H1 (cell line): ENCODE measurements at regions not wholly inside any gene's neighbourhood (a gene's known extent, or its start where the extent isn't known, plus 50 kb on each side); places are given as distances from the start of the nearest gene placed in this dataset.

Experiments
- CTCF ChIA-PET: fragments of 300-600 bp; sonication (Branson Sonifier 250); formaldehyde crosslinking; loops from one replicate; lab custom pipeline; 2021; ENCODE audit not compliant: partially characterized antibody; lab: Charles Lee
- POLR2A ChIA-PET: fragments of 300-600 bp; sonication (Branson Sonifier 250); formaldehyde crosslinking; loops from one replicate; lab custom pipeline; 2021; ENCODE audit warnings: inconsistent platforms; ENCODE audit not compliant: partially characterized antibody; lab: Charles Lee
- DNase-seq, 2 experiments: peaks; one replicate each; pipeline versions ENCODE4 v3.0.0 to v3.0.0-alpha.2; 2010 to 2022; ENCODE audit warnings: low spot score in 2 of 2, low read depth in 1 of 2, mixed read lengths in 1 of 2
- FAIRE-seq: peaks from 2 replicates; lab custom pipeline; 2011; peaks lifted over from hg19 to GRCh38; lab: Jason Lieb, UNC
- H2AFZ ChIP-seq: 2 replicates; pipeline ENCODE4 v1.8.1; 2012; ENCODE audit warnings: low read length, inconsistent platforms
- H2AK5ac ChIP-seq: 2 replicates; pipeline ENCODE4 v1.6.1; 2013; ENCODE audit warnings: low read depth, low read length
- H2BK120ac ChIP-seq: replicated peaks from 2 replicates; pipeline ENCODE3; 2013; ENCODE audit warnings: low read depth, low read length, inconsistent platforms
- H2BK12ac ChIP-seq: 2 replicates; pipeline ENCODE4 v1.6.1; 2013; ENCODE audit warnings: low read depth, low read length
- H2BK15ac ChIP-seq: 2 replicates; pipeline ENCODE4 v1.6.1; 2013; ENCODE audit warnings: low read length
- H2BK20ac ChIP-seq: 2 replicates; pipeline ENCODE4 v1.6.1; 2013; ENCODE audit warnings: low read length
- H2BK5ac ChIP-seq: 2 replicates; pipeline ENCODE4 v1.6.1; 2013; ENCODE audit warnings: low read depth, low read length
- H3K14ac ChIP-seq: 2 replicates; pipeline ENCODE4 v1.6.1; 2013; ENCODE audit warnings: inconsistent platforms; ENCODE audit not compliant: insufficient read length
- H3K18ac ChIP-seq: 2 replicates; pipeline ENCODE4 v1.6.1; 2013; ENCODE audit warnings: low read length; ENCODE audit errors: extremely low read depth
- H3K23ac ChIP-seq: 2 replicates; pipeline ENCODE4 v1.6.1; 2013; ENCODE audit warnings: inconsistent platforms; ENCODE audit not compliant: insufficient read length
- H3K23me2 ChIP-seq: 2 replicates; pipeline ENCODE4 v1.6.1; 2013; ENCODE audit warnings: low read depth, low read length
- H3K27ac ChIP-seq: 2 replicates; pipeline ENCODE4 v1.6.1; 2011; ENCODE audit warnings: low read depth, low read length, inconsistent platforms
- H3K27me3 ChIP-seq, 4 experiments: replicated peaks in 1 of 4; 1 replicate in 1 of 4; 2 replicates in 3 of 4; pipeline versions ENCODE4 v1.6.1 to v1.8.1; 2011 to 2013; ENCODE audit warnings: low read length in 3 of 4, mild to moderate bottlenecking in 3 of 4, inconsistent platforms in 2 of 4, mixed read lengths in 2 of 4, moderate library complexity in 1 of 4; ENCODE audit not compliant: control insufficient read depth in 3 of 4, insufficient read depth in 3 of 4; ENCODE audit errors: extremely low read depth in 1 of 4
- H3K36me3 ChIP-seq, 4 experiments: 2 replicates each; pipeline versions ENCODE4 v1.6.1 to v1.8.1; 2011 to 2013; ENCODE audit warnings: mild to moderate bottlenecking in 4 of 4, low read length in 3 of 4, moderate library complexity in 2 of 4, control low read depth in 1 of 4, inconsistent platforms in 1 of 4; ENCODE audit not compliant: insufficient read depth in 4 of 4, control insufficient read depth in 2 of 4
- H3K4ac ChIP-seq: replicated peaks from 2 replicates; pipeline ENCODE3; 2013; ENCODE audit warnings: low read length, low read depth, mixed read lengths, inconsistent platforms; ENCODE audit not compliant: insufficient read length
- H3K4me1 ChIP-seq, 4 experiments: replicated peaks in 1 of 4; 1 replicate in 1 of 4; 2 replicates in 3 of 4; pipeline versions ENCODE4 v1.6.1 to v1.8.1; 2011 to 2013; ENCODE audit warnings: low read length in 3 of 4, inconsistent platforms in 2 of 4, mixed read lengths in 1 of 4; ENCODE audit not compliant: insufficient read depth in 4 of 4, control insufficient read depth in 3 of 4
- H3K4me2 ChIP-seq, 2 experiments: 2 replicates each; pipeline versions ENCODE4 v1.6.1 to v1.8.1; 2011 to 2013; ENCODE audit warnings: low read depth in 2 of 2, low read length in 2 of 2, control low read depth in 1 of 2, inconsistent platforms in 1 of 2, mild to moderate bottlenecking in 1 of 2; ENCODE audit not compliant: insufficient read depth in 1 of 2
- H3K4me3 ChIP-seq, 4 experiments: fragments of 200-600, 300-600 bp in 1 of 4; sonication (generic), shearing (Covaris generic), sonication (Bioruptor Twin) in 1 of 4; 2 replicates each; pipeline versions ENCODE4 v1.5.1 to v1.8.1; 2011 to 2016; ENCODE audit warnings: low read length in 4 of 4, low read depth in 3 of 4, control low read depth in 2 of 4, inconsistent platforms in 2 of 4, mild to moderate bottlenecking in 2 of 4, mixed read lengths in 1 of 4, moderate library complexity in 1 of 4; ENCODE audit not compliant: insufficient read depth in 2 of 4; ENCODE audit errors: extremely low read depth in 1 of 4
- H3K56ac ChIP-seq: replicated peaks from 2 replicates; pipeline ENCODE3; 2013; ENCODE audit warnings: low read depth, mild to moderate bottlenecking, mixed read lengths, low read length, inconsistent platforms; ENCODE audit not compliant: insufficient read length
- H3K79me1 ChIP-seq: 2 replicates; pipeline ENCODE4 v1.6.1; 2013; ENCODE audit warnings: low read depth, low read length, control low read depth
- H3K79me2 ChIP-seq, 2 experiments: 2 replicates each; pipeline versions ENCODE4 v1.6.1 to v1.8.1; 2012 to 2013; ENCODE audit warnings: low read length in 2 of 2, mild to moderate bottlenecking in 2 of 2, inconsistent platforms in 1 of 2; ENCODE audit not compliant: insufficient read depth in 2 of 2, control insufficient read depth in 1 of 2
- H3K9ac ChIP-seq, 4 experiments: replicated peaks in 1 of 4; 1 replicate in 1 of 4; 2 replicates in 3 of 4; pipeline versions ENCODE4 v1.6.1 to v1.8.1; 2011 to 2013; ENCODE audit warnings: low read depth in 3 of 4, low read length in 3 of 4, control low read depth in 2 of 4, mild to moderate bottlenecking in 2 of 4, moderate library complexity in 2 of 4, inconsistent platforms in 1 of 4; ENCODE audit errors: extremely low read depth in 1 of 4
- H3K9me3 ChIP-seq, 2 experiments: 2 replicates each; pipeline versions ENCODE4 v1.6.1 to v1.8.1; 2012 to 2013; ENCODE audit warnings: mild to moderate bottlenecking in 2 of 2, moderate library complexity in 2 of 2, control low read depth in 1 of 2, inconsistent platforms in 1 of 2, low read depth in 1 of 2, low read length in 1 of 2, mixed read lengths in 1 of 2; ENCODE audit not compliant: insufficient read depth in 2 of 2
- H4K20me1 ChIP-seq, 2 experiments: replicated peaks in 1 of 2; 2 replicates each; pipeline versions ENCODE3 to v1.8.1; 2011 to 2013; ENCODE audit warnings: inconsistent platforms in 2 of 2, low read length in 2 of 2, mild to moderate bottlenecking in 1 of 2; ENCODE audit not compliant: insufficient read depth in 2 of 2, control insufficient read depth in 1 of 2
- H4K5ac ChIP-seq: 2 replicates; pipeline ENCODE4 v1.6.1; 2013; ENCODE audit warnings: low read length, low read depth, mixed read lengths, inconsistent platforms; ENCODE audit not compliant: insufficient read length
- H4K8ac ChIP-seq: 2 replicates; pipeline ENCODE4 v1.8.0; 2013; ENCODE audit warnings: mild to moderate bottlenecking, moderate library complexity, low read length, inconsistent platforms; ENCODE audit not compliant: insufficient read depth; ENCODE audit errors: extremely low read depth
- H4K91ac ChIP-seq: replicated peaks from 2 replicates; pipeline ENCODE3; 2013; ENCODE audit warnings: low read length, mixed read lengths, inconsistent platforms; ENCODE audit not compliant: insufficient read length
- SAP30 ChIP-seq: fragments of 300-600 bp; sonication (generic); IDR thresholded peaks from 2 replicates; pipeline ENCODE4 v1.7.1; 2012; ENCODE audit warnings: low read length, moderate library complexity, mild to moderate bottlenecking, inconsistent platforms; ENCODE audit not compliant: insufficient read depth, insufficient replicate concordance

GRCh38 chr16:59121411-59122261 is 387.5 kb upstream of the GOT2 start:
- H3K23me2 ChIP-seq, result no peaks in the 10 kb centered on the region

More at GRCh38 chr16:59121411-59122261, 387.5 kb upstream of the GOT2 start:
- H3K9ac ChIP-seq, result no peak overlapping the region
- ChIA-PET POLR2A (no interaction called here), CTCF (interaction anchor here (0.7 kb wide), 1 partner anchor 73 kb away, joined by 3 read pairs; no protein-coding TSS in a partner anchor)
- no peak overlapping the region for H3K23ac ChIP-seq
- no peaks in the 10 kb centered on the region for H3K79me1 ChIP-seq
- no peak overlapping the region for H2BK120ac ChIP-seq
- no peak overlapping the region for H4K91ac ChIP-seq
- no peak overlapping the region for H3K27ac ChIP-seq
- no peak overlapping the region for H3K4me2 ChIP-seq
- H4K5ac ChIP-seq, result no peak overlapping the region
- H3K9me3 ChIP-seq, result no peaks in the 10 kb centered on the region; a peak in 1 of 4 replicates
- no peak overlapping the region for H2AK5ac ChIP-seq
- no peak overlapping the region for H2BK15ac ChIP-seq
- H3K79me2 ChIP-seq, result no peaks in the 10 kb centered on the region
- peaks cover 0 to 5% (median 0%) of the 10 kb centered on the region in 4 experiments; a peak in 2 of 7 replicates for H3K4me1 ChIP-seq
- H2BK20ac ChIP-seq, result no peak overlapping the region
- no peak overlapping the region for H3K56ac ChIP-seq
- no peaks in the 10 kb centered on the region for H4K20me1 ChIP-seq
- H3K18ac ChIP-seq, result no peak overlapping the region
- H2AFZ ChIP-seq, result no peak overlapping the region
- no peak overlapping the region for H3K4ac ChIP-seq
- no peaks in the 10 kb centered on the region for H3K36me3 ChIP-seq
- no peak overlapping the region for H3K14ac ChIP-seq
- no peak overlapping the region for H2BK12ac ChIP-seq
- no peak for TF ChIP-seq SAP30
- H3K4me3 ChIP-seq, result no peak overlapping the region
- no peak overlapping the region for H4K8ac ChIP-seq
- H3K27me3 ChIP-seq, result peaks cover 0 to 2% (median 0%) of the 10 kb centered on the region in 4 experiments; a peak in 1 of 7 replicates
- no peak overlapping the region for H2BK5ac ChIP-seq
- DNase-seq (no peak), FAIRE-seq (no peak)
